GM23338 (cell line): ENCODE measurements at regions not wholly inside any gene's neighbourhood (a gene's known extent, or its start where the extent isn't known, plus 50 kb on each side); places are given as distances from the start of the nearest gene placed in this dataset.

Experiments
- ATAC-seq: fragments of 200-7000 bp; cut with Tn5 transposase; 3 replicates; pipeline ENCODE4 v1.9.1; 2020
- DNase-seq: peaks from one replicate; pipeline ENCODE4 v3.0.0-alpha.2; 2015; ENCODE audit warnings: low spot score
- H2AFZ ChIP-seq: fragments of 200-600 bp; sonication (generic); 2 replicates; pipeline ENCODE4 v1.8.0; 2016; ENCODE audit warnings: antibody characterized with exemption, mild to moderate bottlenecking, moderate library complexity
- H3F3A ChIP-seq: fragments of 200-600 bp; sonication (generic); replicated peaks from 2 replicates; pipeline ENCODE4 v1.8.0; 2017; ENCODE audit warnings: antibody characterized with exemption, mixed run types, low read depth
- H3K27ac ChIP-seq: fragments of 200-600 bp; sonication (generic); 2 replicates; pipeline ENCODE4 v1.6.1; 2016; ENCODE audit warnings: low read depth
- H3K27me3 ChIP-seq: fragments of 200-600 bp; sonication (generic); 2 replicates; pipeline ENCODE4 v1.8.0; 2016; ENCODE audit warnings: mild to moderate bottlenecking, mixed run types, moderate library complexity; ENCODE audit not compliant: insufficient read depth
- H3K36me3 ChIP-seq: fragments of 200-600 bp; sonication (generic); 2 replicates; pipeline ENCODE4 v1.8.0; 2016; ENCODE audit warnings: mild to moderate bottlenecking; ENCODE audit not compliant: insufficient read depth
- H3K4me1 ChIP-seq: fragments of 200-600 bp; sonication (generic); 2 replicates; pipeline ENCODE4 v1.8.0; 2016; ENCODE audit warnings: mild to moderate bottlenecking, moderate library complexity; ENCODE audit not compliant: insufficient read depth
- H3K4me2 ChIP-seq: fragments of 200-600 bp; sonication (generic); 2 replicates; pipeline ENCODE4 v1.7.1; 2017; ENCODE audit warnings: mixed run types
- H3K4me3 ChIP-seq: fragments of 200-600 bp; sonication (generic); 2 replicates; pipeline ENCODE4 v1.6.1; 2016; ENCODE audit warnings: mixed run types
- H3K79me2 ChIP-seq: fragments of 200-600 bp; sonication (generic); replicated peaks from 2 replicates; pipeline ENCODE4 v1.8.0; 2017; ENCODE audit warnings: mild to moderate bottlenecking; ENCODE audit not compliant: insufficient read depth
- H3K9me2 ChIP-seq: fragments of 200-600 bp; sonication (generic); 2 replicates; pipeline ENCODE4 v1.8.0; 2017; ENCODE audit not compliant: insufficient read depth
- H4K20me1 ChIP-seq: fragments of 200-600 bp; sonication (generic); replicated peaks from 2 replicates; pipeline ENCODE4 v1.8.0; 2017; ENCODE audit warnings: mild to moderate bottlenecking; ENCODE audit not compliant: insufficient read depth
- H3K27ac Mint-ChIP-seq: 2 replicates; pipeline ENCODE4 v1.8.0; 2020; ENCODE audit warnings: inconsistent platforms, mild to moderate bottlenecking, moderate library complexity, mixed read lengths
- H3K27me3 Mint-ChIP-seq: 3 replicates; pipeline ENCODE4 v1.8.0; 2022; ENCODE audit warnings: low read depth, mild to moderate bottlenecking, moderate library complexity, mixed read lengths, inconsistent platforms; ENCODE audit not compliant: insufficient read depth, poor library complexity
- H3K36me3 Mint-ChIP-seq: 3 replicates; pipeline ENCODE4 v1.8.0; 2021; ENCODE audit warnings: low read depth, mild to moderate bottlenecking, inconsistent platforms, moderate library complexity, mixed read lengths
- H3K4me1 Mint-ChIP-seq: 3 replicates; pipeline ENCODE4 v1.8.0; 2020; ENCODE audit warnings: mild to moderate bottlenecking, inconsistent platforms, mixed read lengths
- H3K4me3 Mint-ChIP-seq: 3 replicates; pipeline ENCODE4 v1.8.0; 2021; ENCODE audit warnings: moderate library complexity, mild to moderate bottlenecking, inconsistent platforms, mixed read lengths
- H3K9me3 Mint-ChIP-seq: 3 replicates; pipeline ENCODE4 v1.8.0; 2020; ENCODE audit warnings: moderate library complexity, mild to moderate bottlenecking, inconsistent platforms, mixed read lengths
- CREB1 ChIP-seq: fragments of 250-450 bp; sonication (Bioruptor Pico); IDR thresholded peaks from 2 replicates; pipeline ENCODE4 v1.5.0; 2020; ENCODE audit warnings: low read depth, mild to moderate bottlenecking, moderate library complexity
- EZH2 ChIP-seq: fragments of 200-600 bp; sonication (generic); IDR thresholded peaks from one replicate; pipeline ENCODE4 v1.8.0; 2017; ENCODE audit warnings: antibody characterized with exemption, mild to moderate bottlenecking, low read depth; ENCODE audit not compliant: unreplicated experiment
- EZH2phosphoT487 ChIP-seq: fragments of 200-600 bp; sonication (generic); IDR thresholded peaks from one replicate; pipeline ENCODE4 v1.8.1; 2018; ENCODE audit warnings: antibody characterized with exemption; ENCODE audit not compliant: unreplicated experiment
- JUNB ChIP-seq: IDR thresholded peaks from one replicate; pipeline ENCODE4 v1.6.1; 2016; ENCODE audit warnings: antibody characterized with exemption; ENCODE audit not compliant: unreplicated experiment
- NANOG ChIP-seq: IDR thresholded peaks from 2 replicates; pipeline ENCODE4 v1.6.1; 2016; ENCODE audit warnings: antibody characterized with exemption, borderline replicate concordance
- POLR2AphosphoS5 ChIP-seq: IDR thresholded peaks from 2 replicates; pipeline ENCODE4 v1.6.1; 2016; ENCODE audit warnings: antibody characterized with exemption, low read depth
- STAT1 ChIP-seq: IDR thresholded peaks from one replicate; pipeline ENCODE4 v1.6.1; 2016; ENCODE audit warnings: antibody characterized with exemption; ENCODE audit not compliant: unreplicated experiment
- ZNF114 ChIP-seq: fragments of 250-450 bp; sonication (Bioruptor Pico); IDR thresholded peaks from 2 replicates; pipeline ENCODE4 v1.5.0; 2020; ENCODE audit warnings: mild to moderate bottlenecking, moderate library complexity
- ZNF331 ChIP-seq: fragments of 250-450 bp; sonication (Bioruptor Pico); IDR thresholded peaks from 2 replicates; pipeline ENCODE4 v1.5.0; 2020; ENCODE audit warnings: low read depth, mild to moderate bottlenecking, moderate library complexity
- TF ChIP-seq, protein P1 (sequence below): fragments of 250-450 bp; sonication (Bioruptor Pico); IDR thresholded peaks from 2 replicates; pipeline ENCODE4 v1.5.0; 2020; ENCODE audit warnings: mild to moderate bottlenecking, moderate library complexity
- TF ChIP-seq, protein P2 (sequence below), 2 experiments: fragments of 200-600 bp in 1 of 2; sonication (generic) in 1 of 2; conservative IDR thresholded peaks; 2 replicates each; pipeline versions ENCODE4 v1.5.1 to v1.6.1; 2016 to 2017; ENCODE audit warnings: antibody characterized with exemption in 2 of 2, low read depth in 2 of 2, mild to moderate bottlenecking in 2 of 2, moderate library complexity in 1 of 2
- TF ChIP-seq, protein P3 (sequence below): IDR thresholded peaks from one replicate; pipeline ENCODE4 v1.6.1; 2018; ENCODE audit warnings: antibody characterized with exemption; ENCODE audit not compliant: unreplicated experiment
- TF ChIP-seq, protein P4 (sequence below): IDR thresholded peaks from 2 replicates; pipeline ENCODE4 v1.6.1; 2016; ENCODE audit warnings: antibody characterized with exemption

DNA sequence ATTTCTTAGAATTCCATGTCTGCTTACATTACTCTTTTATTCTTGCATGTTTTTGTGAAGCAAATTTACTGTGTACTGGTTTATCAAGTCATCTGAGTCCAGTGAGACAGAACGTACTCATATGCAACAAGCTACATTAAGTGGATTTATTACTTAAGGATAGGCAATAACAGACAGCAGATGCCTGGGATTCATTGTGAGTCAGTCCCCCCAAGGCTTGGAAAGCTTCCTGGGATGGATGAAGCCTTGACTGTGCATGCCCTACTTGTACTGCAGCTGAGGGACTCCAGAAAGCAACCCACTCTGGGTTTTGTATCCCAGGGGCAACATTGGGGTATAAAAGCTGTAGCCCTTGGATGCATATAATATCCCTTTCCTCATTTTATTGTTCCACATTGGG lies 113.4 kb upstream of the RAB18 start:
- Mint-ChIP-seq H3K36me3 (no peaks in the 10 kb centered on the region), H3K4me3 (no peak overlapping the region), H3K9me3 (peaks cover 7% of the 10 kb centered on the region), H3K4me1 (peaks cover 18% of the 10 kb centered on the region), H3K27ac (no peak overlapping the region), H3K27me3 (peaks cover 5% of the 10 kb centered on the region)
- Histone ChIP-seq H3K36me3 (no peaks in the 10 kb centered on the region), H3K9me2 (0 out of 2 replicates have a peak, but pooled peaks cover 3% of the 10 kb centered on the region), H3K4me3 (no peak overlapping the region), H3F3A (no peaks in the 10 kb centered on the region), H3K4me1 (peaks cover 17% of the 10 kb centered on the region), H3K27ac (no peak overlapping the region), H4K20me1 (no peaks in the 10 kb centered on the region), H3K27me3 (no peaks in the 10 kb centered on the region), H3K4me2 (no peak overlapping the region), H2AFZ (no peak overlapping the region; the same call in 1 of the 2 replicates), H3K79me2 (no peaks in the 10 kb centered on the region)
- TF ChIP-seq ZNF114 (no peak), NANOG (no peak), EZH2 (no peak), POLR2AphosphoS5 (no peak), ZNF331 (CRISPR knock-in tag) (no peak), CREB1 (no peak), STAT1 (no peak), JUNB (no peak), EZH2phosphoT487 (no peak)
- TF ChIP-seq, protein P1, sequence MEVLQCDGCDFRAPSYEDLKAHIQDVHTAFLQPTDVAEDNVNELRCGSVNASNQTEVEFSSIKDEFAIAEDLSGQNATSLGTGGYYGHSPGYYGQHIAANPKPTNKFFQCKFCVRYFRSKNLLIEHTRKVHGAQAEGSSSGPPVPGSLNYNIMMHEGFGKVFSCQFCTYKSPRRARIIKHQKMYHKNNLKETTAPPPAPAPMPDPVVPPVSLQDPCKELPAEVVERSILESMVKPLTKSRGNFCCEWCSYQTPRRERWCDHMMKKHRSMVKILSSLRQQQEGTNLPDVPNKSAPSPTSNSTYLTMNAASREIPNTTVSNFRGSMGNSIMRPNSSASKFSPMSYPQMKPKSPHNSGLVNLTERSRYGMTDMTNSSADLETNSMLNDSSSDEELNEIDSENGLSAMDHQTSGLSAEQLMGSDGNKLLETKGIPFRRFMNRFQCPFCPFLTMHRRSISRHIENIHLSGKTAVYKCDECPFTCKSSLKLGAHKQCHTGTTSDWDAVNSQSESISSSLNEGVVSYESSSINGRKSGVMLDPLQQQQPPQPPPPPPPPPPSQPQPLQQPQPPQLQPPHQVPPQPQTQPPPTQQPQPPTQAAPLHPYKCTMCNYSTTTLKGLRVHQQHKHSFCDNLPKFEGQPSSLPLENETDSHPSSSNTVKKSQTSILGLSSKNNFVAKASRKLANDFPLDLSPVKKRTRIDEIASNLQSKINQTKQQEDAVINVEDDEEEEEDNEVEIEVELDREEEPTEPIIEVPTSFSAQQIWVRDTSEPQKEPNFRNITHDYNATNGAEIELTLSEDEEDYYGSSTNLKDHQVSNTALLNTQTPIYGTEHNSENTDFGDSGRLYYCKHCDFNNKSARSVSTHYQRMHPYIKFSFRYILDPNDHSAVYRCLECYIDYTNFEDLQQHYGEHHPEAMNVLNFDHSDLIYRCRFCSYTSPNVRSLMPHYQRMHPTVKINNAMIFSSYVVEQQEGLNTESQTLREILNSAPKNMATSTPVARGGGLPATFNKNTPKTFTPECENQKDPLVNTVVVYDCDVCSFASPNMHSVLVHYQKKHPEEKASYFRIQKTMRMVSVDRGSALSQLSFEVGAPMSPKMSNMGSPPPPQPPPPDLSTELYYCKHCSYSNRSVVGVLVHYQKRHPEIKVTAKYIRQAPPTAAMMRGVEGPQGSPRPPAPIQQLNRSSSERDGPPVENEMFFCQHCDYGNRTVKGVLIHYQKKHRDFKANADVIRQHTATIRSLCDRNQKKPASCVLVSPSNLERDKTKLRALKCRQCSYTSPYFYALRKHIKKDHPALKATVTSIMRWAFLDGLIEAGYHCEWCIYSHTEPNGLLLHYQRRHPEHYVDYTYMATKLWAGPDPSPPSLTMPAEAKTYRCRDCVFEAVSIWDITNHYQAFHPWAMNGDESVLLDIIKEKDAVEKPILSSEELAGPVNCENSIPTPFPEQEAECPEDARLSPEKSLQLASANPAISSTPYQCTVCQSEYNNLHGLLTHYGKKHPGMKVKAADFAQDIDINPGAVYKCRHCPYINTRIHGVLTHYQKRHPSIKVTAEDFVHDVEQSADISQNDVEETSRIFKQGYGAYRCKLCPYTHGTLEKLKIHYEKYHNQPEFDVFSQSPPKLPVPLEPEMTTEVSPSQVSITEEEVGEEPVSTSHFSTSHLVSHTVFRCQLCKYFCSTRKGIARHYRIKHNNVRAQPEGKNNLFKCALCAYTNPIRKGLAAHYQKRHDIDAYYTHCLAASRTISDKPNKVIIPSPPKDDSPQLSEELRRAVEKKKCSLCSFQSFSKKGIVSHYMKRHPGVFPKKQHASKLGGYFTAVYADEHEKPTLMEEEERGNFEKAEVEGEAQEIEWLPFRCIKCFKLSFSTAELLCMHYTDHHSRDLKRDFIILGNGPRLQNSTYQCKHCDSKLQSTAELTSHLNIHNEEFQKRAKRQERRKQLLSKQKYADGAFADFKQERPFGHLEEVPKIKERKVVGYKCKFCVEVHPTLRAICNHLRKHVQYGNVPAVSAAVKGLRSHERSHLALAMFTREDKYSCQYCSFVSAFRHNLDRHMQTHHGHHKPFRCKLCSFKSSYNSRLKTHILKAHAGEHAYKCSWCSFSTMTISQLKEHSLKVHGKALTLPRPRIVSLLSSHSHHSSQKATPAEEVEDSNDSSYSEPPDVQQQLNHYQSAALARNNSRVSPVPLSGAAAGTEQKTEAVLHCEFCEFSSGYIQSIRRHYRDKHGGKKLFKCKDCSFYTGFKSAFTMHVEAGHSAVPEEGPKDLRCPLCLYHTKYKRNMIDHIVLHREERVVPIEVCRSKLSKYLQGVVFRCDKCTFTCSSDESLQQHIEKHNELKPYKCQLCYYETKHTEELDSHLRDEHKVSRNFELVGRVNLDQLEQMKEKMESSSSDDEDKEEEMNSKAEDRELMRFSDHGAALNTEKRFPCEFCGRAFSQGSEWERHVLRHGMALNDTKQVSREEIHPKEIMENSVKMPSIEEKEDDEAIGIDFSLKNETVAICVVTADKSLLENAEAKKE = no peak
- TF ChIP-seq, protein P2, sequence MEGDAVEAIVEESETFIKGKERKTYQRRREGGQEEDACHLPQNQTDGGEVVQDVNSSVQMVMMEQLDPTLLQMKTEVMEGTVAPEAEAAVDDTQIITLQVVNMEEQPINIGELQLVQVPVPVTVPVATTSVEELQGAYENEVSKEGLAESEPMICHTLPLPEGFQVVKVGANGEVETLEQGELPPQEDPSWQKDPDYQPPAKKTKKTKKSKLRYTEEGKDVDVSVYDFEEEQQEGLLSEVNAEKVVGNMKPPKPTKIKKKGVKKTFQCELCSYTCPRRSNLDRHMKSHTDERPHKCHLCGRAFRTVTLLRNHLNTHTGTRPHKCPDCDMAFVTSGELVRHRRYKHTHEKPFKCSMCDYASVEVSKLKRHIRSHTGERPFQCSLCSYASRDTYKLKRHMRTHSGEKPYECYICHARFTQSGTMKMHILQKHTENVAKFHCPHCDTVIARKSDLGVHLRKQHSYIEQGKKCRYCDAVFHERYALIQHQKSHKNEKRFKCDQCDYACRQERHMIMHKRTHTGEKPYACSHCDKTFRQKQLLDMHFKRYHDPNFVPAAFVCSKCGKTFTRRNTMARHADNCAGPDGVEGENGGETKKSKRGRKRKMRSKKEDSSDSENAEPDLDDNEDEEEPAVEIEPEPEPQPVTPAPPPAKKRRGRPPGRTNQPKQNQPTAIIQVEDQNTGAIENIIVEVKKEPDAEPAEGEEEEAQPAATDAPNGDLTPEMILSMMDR (conservative IDR thresholded peaks at IDR 0.05; ENCODE audit: low read depth in 2 of 2) = no peak
- TF ChIP-seq, protein P3, sequence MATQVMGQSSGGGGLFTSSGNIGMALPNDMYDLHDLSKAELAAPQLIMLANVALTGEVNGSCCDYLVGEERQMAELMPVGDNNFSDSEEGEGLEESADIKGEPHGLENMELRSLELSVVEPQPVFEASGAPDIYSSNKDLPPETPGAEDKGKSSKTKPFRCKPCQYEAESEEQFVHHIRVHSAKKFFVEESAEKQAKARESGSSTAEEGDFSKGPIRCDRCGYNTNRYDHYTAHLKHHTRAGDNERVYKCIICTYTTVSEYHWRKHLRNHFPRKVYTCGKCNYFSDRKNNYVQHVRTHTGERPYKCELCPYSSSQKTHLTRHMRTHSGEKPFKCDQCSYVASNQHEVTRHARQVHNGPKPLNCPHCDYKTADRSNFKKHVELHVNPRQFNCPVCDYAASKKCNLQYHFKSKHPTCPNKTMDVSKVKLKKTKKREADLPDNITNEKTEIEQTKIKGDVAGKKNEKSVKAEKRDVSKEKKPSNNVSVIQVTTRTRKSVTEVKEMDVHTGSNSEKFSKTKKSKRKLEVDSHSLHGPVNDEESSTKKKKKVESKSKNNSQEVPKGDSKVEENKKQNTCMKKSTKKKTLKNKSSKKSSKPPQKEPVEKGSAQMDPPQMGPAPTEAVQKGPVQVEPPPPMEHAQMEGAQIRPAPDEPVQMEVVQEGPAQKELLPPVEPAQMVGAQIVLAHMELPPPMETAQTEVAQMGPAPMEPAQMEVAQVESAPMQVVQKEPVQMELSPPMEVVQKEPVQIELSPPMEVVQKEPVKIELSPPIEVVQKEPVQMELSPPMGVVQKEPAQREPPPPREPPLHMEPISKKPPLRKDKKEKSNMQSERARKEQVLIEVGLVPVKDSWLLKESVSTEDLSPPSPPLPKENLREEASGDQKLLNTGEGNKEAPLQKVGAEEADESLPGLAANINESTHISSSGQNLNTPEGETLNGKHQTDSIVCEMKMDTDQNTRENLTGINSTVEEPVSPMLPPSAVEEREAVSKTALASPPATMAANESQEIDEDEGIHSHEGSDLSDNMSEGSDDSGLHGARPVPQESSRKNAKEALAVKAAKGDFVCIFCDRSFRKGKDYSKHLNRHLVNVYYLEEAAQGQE = no peak
- TF ChIP-seq, protein P4, sequence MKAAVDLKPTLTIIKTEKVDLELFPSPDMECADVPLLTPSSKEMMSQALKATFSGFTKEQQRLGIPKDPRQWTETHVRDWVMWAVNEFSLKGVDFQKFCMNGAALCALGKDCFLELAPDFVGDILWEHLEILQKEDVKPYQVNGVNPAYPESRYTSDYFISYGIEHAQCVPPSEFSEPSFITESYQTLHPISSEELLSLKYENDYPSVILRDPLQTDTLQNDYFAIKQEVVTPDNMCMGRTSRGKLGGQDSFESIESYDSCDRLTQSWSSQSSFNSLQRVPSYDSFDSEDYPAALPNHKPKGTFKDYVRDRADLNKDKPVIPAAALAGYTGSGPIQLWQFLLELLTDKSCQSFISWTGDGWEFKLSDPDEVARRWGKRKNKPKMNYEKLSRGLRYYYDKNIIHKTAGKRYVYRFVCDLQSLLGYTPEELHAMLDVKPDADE = no peak
- no peak for ATAC-seq
- DNase-seq = no peak
